ENCODE measurements at regions not wholly inside any gene's neighbourhood (a gene's known extent, or its start where the extent isn't known, plus 50 kb on each side); places are given as distances from the start of the nearest gene placed in this dataset.

- no CpG with 5 or more reads among the region's 2 CpGs for WGBS (ENCODE audit: insufficient coverage)
- peaks cover 0 to 26% (median 5%) of the 10 kb centered on the region in 5 experiments for H3K9me3 ChIP-seq (ENCODE audit: control extremely low read depth in 1 of 5, control insufficient read depth in 4 of 5, insufficient read depth in 2 of 5, low read depth in 1 of 5, low read length in 4 of 5)
- ChIA-PET CTCF (no interaction called here), POLR2A (no interaction called here)
- no peak overlapping the region for H3K4me3 ChIP-seq (ENCODE audit: control insufficient read depth in 1 of 7, extremely low read depth in 1 of 7, insufficient read depth in 4 of 7, low read depth in 2 of 7, low read length in 6 of 7)
- H3K27me3 ChIP-seq (replicated peaks in 2 of 5; ENCODE audit: control insufficient read depth in 4 of 5, insufficient read depth in 5 of 5, low read length in 4 of 5) = no peaks in the 10 kb centered on the region
- DNase-seq = no peak
- no peaks in the 10 kb centered on the region for H3K36me3 ChIP-seq (ENCODE audit: control insufficient read depth in 4 of 4, insufficient read depth in 4 of 4, low read length in 3 of 4)
- H3K4me1 ChIP-seq (ENCODE audit: control extremely low read depth in 1 of 4, control insufficient read depth in 4 of 4, insufficient read depth in 4 of 4, low read length in 3 of 4) = no peaks in the 10 kb centered on the region
- H3K27ac ChIP-seq (ENCODE audit: insufficient read depth in 1 of 2, low read depth in 1 of 2, low read length in 2 of 2, poor library complexity in 1 of 2, severe bottlenecking in 2 of 2) = no peak overlapping the region
These were observed 189.8 kb upstream of the MAP3K1 start for GRCh38 chr5:56625541-56625940.

GRCh38 chr5:56624751-56625150 lies 190.6 kb upstream of the MAP3K1 start:
- WGBS (ENCODE audit: insufficient coverage) = no CpG with 5 or more reads among the region's 1 CpG

GRCh38 chr5:56622141-56622540 lies 193.2 kb upstream of the MAP3K1 start:
- POLR2A ChIA-PET = no interaction called here
- no CpG with 5 or more reads among the region's 2 CpGs for WGBS (ENCODE audit: insufficient coverage)

More at GRCh38 chr5:56624751-56625150, 190.6 kb upstream of the MAP3K1 start:
- Histone ChIP-seq H3K36me3 (ENCODE audit: control insufficient read depth in 4 of 4, insufficient read depth in 4 of 4, low read length in 3 of 4) (no peaks in the 10 kb centered on the region), H3K27me3 (replicated peaks in 2 of 5; ENCODE audit: control insufficient read depth in 4 of 5, insufficient read depth in 5 of 5, low read length in 4 of 5) (no peaks in the 10 kb centered on the region), H3K9me3 (ENCODE audit: control extremely low read depth in 1 of 5, control insufficient read depth in 4 of 5, insufficient read depth in 2 of 5, low read depth in 1 of 5, low read length in 4 of 5) (peaks cover 0 to 27% (median 5%) of the 10 kb centered on the region in 5 experiments), H3K4me1 (ENCODE audit: control extremely low read depth in 1 of 4, control insufficient read depth in 4 of 4, insufficient read depth in 4 of 4, low read length in 3 of 4) (no peaks in the 10 kb centered on the region), H3K4me3 (ENCODE audit: control insufficient read depth in 1 of 7, extremely low read depth in 1 of 7, insufficient read depth in 4 of 7, low read depth in 2 of 7, low read length in 6 of 7) (no peak overlapping the region), H3K27ac (ENCODE audit: insufficient read depth in 1 of 2, low read depth in 1 of 2, low read length in 2 of 2, poor library complexity in 1 of 2, severe bottlenecking in 2 of 2) (no peak overlapping the region)
- no peak for DNase-seq
- POLR2A ChIA-PET = no interaction called here
- CTCF ChIA-PET = no interaction called here

GRCh38 chr5:56620903-56621677 lies 194.3 kb upstream of the MAP3K1 start:
- ChIA-PET POLR2A (no interaction called here), CTCF (no interaction called here)
- Histone ChIP-seq H3K27me3 (replicated peaks in 2 of 5; ENCODE audit: control insufficient read depth in 4 of 5, insufficient read depth in 5 of 5, low read length in 4 of 5) (no peaks in the 10 kb centered on the region), H3K9me3 (ENCODE audit: control extremely low read depth in 1 of 5, control insufficient read depth in 4 of 5, insufficient read depth in 2 of 5, low read depth in 1 of 5, low read length in 4 of 5) (peaks cover 0 to 27% (median 12%) of the 10 kb centered on the region in 5 experiments), H3K4me3 (ENCODE audit: control insufficient read depth in 1 of 7, extremely low read depth in 1 of 7, insufficient read depth in 4 of 7, low read depth in 2 of 7, low read length in 6 of 7) (no peak overlapping the region), H3K36me3 (ENCODE audit: control insufficient read depth in 4 of 4, insufficient read depth in 4 of 4, low read length in 3 of 4) (no peaks in the 10 kb centered on the region), H3K4me1 (ENCODE audit: control extremely low read depth in 1 of 4, control insufficient read depth in 4 of 4, insufficient read depth in 4 of 4, low read length in 3 of 4) (peaks cover 0 to 5% (median under 1%) of the 10 kb centered on the region in 4 experiments), H3K27ac (ENCODE audit: insufficient read depth in 1 of 2, low read depth in 1 of 2, low read length in 2 of 2, poor library complexity in 1 of 2, severe bottlenecking in 2 of 2) (no peak overlapping the region)
- no CpG with 5 or more reads among the region's 3 CpGs for WGBS (ENCODE audit: insufficient coverage)
- DNase-seq = no peak

More at GRCh38 chr5:56622141-56622540, 193.2 kb upstream of the MAP3K1 start:
- CTCF ChIA-PET = no interaction called here
- Histone ChIP-seq H3K4me3 (ENCODE audit: control insufficient read depth in 1 of 7, extremely low read depth in 1 of 7, insufficient read depth in 4 of 7, low read depth in 2 of 7, low read length in 6 of 7) (no peak overlapping the region), H3K36me3 (ENCODE audit: control insufficient read depth in 4 of 4, insufficient read depth in 4 of 4, low read length in 3 of 4) (no peaks in the 10 kb centered on the region), H3K9me3 (ENCODE audit: control extremely low read depth in 1 of 5, control insufficient read depth in 4 of 5, insufficient read depth in 2 of 5, low read depth in 1 of 5, low read length in 4 of 5) (peaks cover 0 to 30% (median 12%) of the 10 kb centered on the region in 5 experiments), H3K4me1 (ENCODE audit: control extremely low read depth in 1 of 4, control insufficient read depth in 4 of 4, insufficient read depth in 4 of 4, low read length in 3 of 4) (no peaks in the 10 kb centered on the region), H3K27me3 (replicated peaks in 2 of 5; ENCODE audit: control insufficient read depth in 4 of 5, insufficient read depth in 5 of 5, low read length in 4 of 5) (no peaks in the 10 kb centered on the region), H3K27ac (ENCODE audit: insufficient read depth in 1 of 2, low read depth in 1 of 2, low read length in 2 of 2, poor library complexity in 1 of 2, severe bottlenecking in 2 of 2) (no peak overlapping the region)
- no peak for DNase-seq

- no peak overlapping the region for H3K4me3 ChIP-seq (ENCODE audit: control insufficient read depth in 1 of 7, extremely low read depth in 1 of 7, insufficient read depth in 4 of 7, low read depth in 2 of 7, low read length in 6 of 7)
- CTCF ChIA-PET = interaction anchor here (0.9 to 1.2 kb wide), 2 partner anchors 9 to 24 kb away, joined by 3 read pairs; no protein-coding TSS in a partner anchor
These were observed 197.4 kb upstream of the MAP3K1 start for GRCh38 chr5:56617998-56618397.

GRCh38 chr5:56616454-56617160 lies 198.7 kb upstream of the MAP3K1 start:
- peaks cover 7 to 20% (median 12%) of the 10 kb centered on the region in 4 experiments for H3K4me1 ChIP-seq (ENCODE audit: control extremely low read depth in 1 of 4, control insufficient read depth in 4 of 4, insufficient read depth in 4 of 4, low read length in 3 of 4)
- ChIA-PET POLR2A (interaction anchor here (0.7 kb wide), 1 partner anchor 434 kb away, joined by 4 read pairs; no protein-coding TSS in a partner anchor), CTCF (interaction anchor here (0.7 to 1.0 kb wide), 2 partner anchors 135 to 1271 kb away, joined by 3 read pairs; no protein-coding TSS in a partner anchor)
- no peaks in the 10 kb centered on the region for H3K27me3 ChIP-seq (replicated peaks in 2 of 5; ENCODE audit: control insufficient read depth in 4 of 5, insufficient read depth in 5 of 5, low read length in 4 of 5)
- H3K36me3 ChIP-seq (ENCODE audit: control insufficient read depth in 4 of 4, insufficient read depth in 4 of 4, low read length in 3 of 4) = no peaks in the 10 kb centered on the region
- H3K9me3 ChIP-seq (ENCODE audit: control extremely low read depth in 1 of 5, control insufficient read depth in 4 of 5, insufficient read depth in 2 of 5, low read depth in 1 of 5, low read length in 4 of 5) = peaks cover 0 to 27% (median 15%) of the 10 kb centered on the region in 5 experiments
- H3K27ac ChIP-seq (ENCODE audit: insufficient read depth in 1 of 2, low read depth in 1 of 2, low read length in 2 of 2, poor library complexity in 1 of 2, severe bottlenecking in 2 of 2) = no peak overlapping the region
- 94% methylated on average over 4 of the region's 6 CpGs for WGBS (ENCODE audit: insufficient coverage)
- DNase-seq = no peak
- H3K4me3 ChIP-seq (ENCODE audit: control insufficient read depth in 1 of 7, extremely low read depth in 1 of 7, insufficient read depth in 4 of 7, low read depth in 2 of 7, low read length in 6 of 7) = no peak overlapping the region

More at GRCh38 chr5:56617998-56618397, 197.4 kb upstream of the MAP3K1 start:
- Histone ChIP-seq H3K4me1 (ENCODE audit: control extremely low read depth in 1 of 4, control insufficient read depth in 4 of 4, insufficient read depth in 4 of 4, low read length in 3 of 4) (peaks cover 5 to 17% (median 9%) of the 10 kb centered on the region in 4 experiments), H3K36me3 (ENCODE audit: control insufficient read depth in 4 of 4, insufficient read depth in 4 of 4, low read length in 3 of 4) (no peaks in the 10 kb centered on the region), H3K9me3 (ENCODE audit: control extremely low read depth in 1 of 5, control insufficient read depth in 4 of 5, insufficient read depth in 2 of 5, low read depth in 1 of 5, low read length in 4 of 5) (peaks cover 0 to 27% (median 12%) of the 10 kb centered on the region in 5 experiments), H3K27me3 (replicated peaks in 2 of 5; ENCODE audit: control insufficient read depth in 4 of 5, insufficient read depth in 5 of 5, low read length in 4 of 5) (no peaks in the 10 kb centered on the region), H3K27ac (ENCODE audit: insufficient read depth in 1 of 2, low read depth in 1 of 2, low read length in 2 of 2, poor library complexity in 1 of 2, severe bottlenecking in 2 of 2) (no peak overlapping the region)
- DNase-seq = peak in 2 of 3 donors; percentile 39 to 46
- POLR2A ChIA-PET = no interaction called here
- 98% methylated on average over 4 of the region's 4 CpGs for WGBS (ENCODE audit: insufficient coverage)
